Activated naive CD8-positive, alpha-beta T cell treated with anti-CD3 and anti-CD28 coated beads, Interleukin-2, amount 10 ng/mL, durations not matched to agents 7 days and 5 days (primary cell): ENCODE measurements at regions not wholly inside any gene's neighbourhood (a gene's known extent, or its start where the extent isn't known, plus 50 kb on each side); places are given as distances from the start of the nearest gene placed in this dataset.
"Not testable (repeated sequence)": the region's sequence is repeated elsewhere in the genome, so short reads cannot be mapped to it uniquely, and the experiment has no call there.

Source experiments
- ATAC-seq: fragments of 150-1000 bp; cut with Tn5 transposase; one replicate; pipeline ENCODE4 v1.10.0; 2021; ENCODE audit warnings: low read depth, moderate library complexity
- POLR2A ChIA-PET: fragments of 350-600 bp; sonication (Branson Sonifier 250); formaldehyde crosslinking; loops from one replicate; lab custom pipeline; 2021; ENCODE audit warnings: antibody characterized with exemption; lab: Charles Lee
- DNase-seq: peaks from one replicate; pipeline ENCODE4 v3.0.0; 2021
- H3K27ac Mint-ChIP-seq: one replicate; pipeline ENCODE4 v1.8.0; 2022; ENCODE audit warnings: mild to moderate bottlenecking, mixed read lengths
- H3K27me3 Mint-ChIP-seq: one replicate; pipeline ENCODE4 v1.8.0; 2022; ENCODE audit warnings: mild to moderate bottlenecking, moderate library complexity, mixed read lengths
- H3K36me3 Mint-ChIP-seq: one replicate; pipeline ENCODE4 v1.8.0; 2021; ENCODE audit warnings: mild to moderate bottlenecking, mixed read lengths
- H3K4me1 Mint-ChIP-seq: one replicate; pipeline ENCODE4 v1.8.0; 2021; ENCODE audit warnings: mixed read lengths
- H3K4me3 Mint-ChIP-seq: one replicate; pipeline ENCODE4 v1.8.0; 2022; ENCODE audit warnings: mild to moderate bottlenecking, moderate library complexity, mixed read lengths
- H3K9me3 Mint-ChIP-seq: one replicate; pipeline ENCODE4 v1.8.0; 2021; ENCODE audit warnings: mixed read lengths

DNA sequence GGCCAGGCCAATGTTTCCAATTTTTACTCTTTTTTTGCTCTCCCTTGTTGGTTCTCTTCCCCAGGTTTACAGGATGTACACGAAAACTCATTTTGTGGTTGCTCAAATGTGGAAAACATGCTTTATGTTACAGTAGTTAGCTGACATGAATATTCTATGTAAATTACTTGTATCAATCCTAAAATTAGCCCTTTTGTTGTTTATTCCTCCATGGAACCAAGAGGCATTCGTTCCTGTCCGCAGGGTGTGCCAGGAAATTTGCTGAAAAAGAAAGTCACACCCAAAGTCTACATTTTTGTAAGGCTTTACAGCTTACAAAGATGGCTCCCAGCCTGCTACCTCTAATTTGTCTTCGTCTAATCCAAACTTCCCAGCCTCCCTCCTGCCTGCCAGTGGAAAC, 652.3 kb downstream of the ETS1 start:
- no peaks in the 10 kb centered on the region for H3K4me1 Mint-ChIP-seq
- no peak overlapping the region for H3K4me3 Mint-ChIP-seq
- ATAC-seq (no peak), DNase-seq (no peak)
- H3K27me3 Mint-ChIP-seq: no peaks in the 10 kb centered on the region
- POLR2A ChIA-PET: no interaction called here
- no peak overlapping the region for H3K27ac Mint-ChIP-seq
- H3K36me3 Mint-ChIP-seq: no peaks in the 10 kb centered on the region
- H3K9me3 Mint-ChIP-seq: no peaks in the 10 kb centered on the region

DNA sequence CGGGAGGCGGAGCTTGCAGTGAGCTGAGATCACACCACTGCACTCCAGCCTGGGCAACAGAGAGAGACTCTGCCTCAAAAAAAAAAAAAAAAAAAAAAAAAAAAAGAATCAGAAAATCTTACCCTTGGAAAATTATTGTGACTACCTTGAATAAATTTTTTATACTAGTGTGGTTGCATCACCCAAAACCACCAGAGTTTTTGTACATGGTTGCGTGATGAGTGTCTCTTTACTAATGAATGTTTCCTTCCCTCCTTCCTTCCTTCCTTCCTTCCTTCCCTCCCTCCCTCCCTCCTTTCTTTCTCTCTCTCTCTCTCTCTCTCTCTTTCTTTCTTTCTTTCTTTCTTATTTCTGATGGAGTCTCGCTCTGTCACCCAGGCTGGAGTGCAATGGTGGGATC, 653.4 kb downstream of the ETS1 start:
- H3K4me3 Mint-ChIP-seq, POLR2A ChIA-PET, ATAC-seq, H3K4me1 Mint-ChIP-seq, H3K9me3 Mint-ChIP-seq, H3K27ac Mint-ChIP-seq, DNase-seq, H3K36me3 Mint-ChIP-seq, H3K27me3 Mint-ChIP-seq: not testable (repeated sequence)

DNA sequence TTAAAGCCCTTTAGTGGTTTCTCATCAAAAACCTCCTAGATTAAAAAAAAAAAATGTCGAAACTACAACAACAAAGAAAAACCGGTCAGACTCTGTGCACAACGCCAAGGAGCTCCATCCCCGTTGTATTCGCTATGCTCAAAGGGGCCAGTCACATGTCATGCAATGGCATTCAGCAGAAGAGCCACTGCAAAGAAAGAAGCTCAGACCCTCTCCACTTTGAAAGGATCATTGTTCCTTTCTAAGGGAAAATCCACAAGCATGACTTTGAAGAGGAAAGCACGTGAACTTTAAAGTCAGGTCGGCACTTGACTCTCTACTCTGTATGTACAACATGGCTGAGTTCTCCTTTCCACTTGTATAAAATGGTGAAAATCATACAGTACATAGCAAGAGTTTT, 655.6 kb downstream of the ETS1 start:
- POLR2A ChIA-PET: no interaction called here
- DNase-seq (no peak), ATAC-seq (no peak)
- Mint-ChIP-seq H3K4me1 (no peaks in the 10 kb centered on the region), H3K4me3 (no peak overlapping the region), H3K27ac (no peak overlapping the region), H3K9me3 (no peaks in the 10 kb centered on the region), H3K36me3 (no peaks in the 10 kb centered on the region), H3K27me3 (no peaks in the 10 kb centered on the region)

DNA sequence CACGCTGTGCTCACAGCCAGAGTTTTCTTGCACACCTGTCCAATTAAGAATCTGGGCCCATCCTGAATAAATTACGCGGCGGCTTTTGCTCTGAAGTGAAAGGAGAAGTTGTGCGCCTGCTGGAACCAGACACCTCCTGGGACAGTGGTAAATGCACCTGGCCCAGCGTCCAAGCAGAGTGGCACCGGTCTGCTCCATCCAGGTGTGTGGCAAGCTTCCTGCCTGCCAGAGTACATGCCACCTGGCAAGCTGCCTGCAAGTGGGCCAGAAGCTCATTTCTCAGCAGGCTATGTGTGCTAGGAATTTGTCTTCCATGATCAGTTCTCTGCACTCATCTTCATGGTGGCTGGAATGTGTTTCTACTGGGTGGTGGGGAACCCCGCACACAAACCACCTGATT, 660.6 kb downstream of the ETS1 start:
- H3K9me3 Mint-ChIP-seq: no peaks in the 10 kb centered on the region
- POLR2A ChIA-PET: no interaction called here
- H3K4me3 Mint-ChIP-seq: no peak overlapping the region
- no peaks in the 10 kb centered on the region for H3K27me3 Mint-ChIP-seq
- H3K36me3 Mint-ChIP-seq: no peaks in the 10 kb centered on the region
- H3K4me1 Mint-ChIP-seq: no peaks in the 10 kb centered on the region
- H3K27ac Mint-ChIP-seq: no peak overlapping the region
- no peak for ATAC-seq
- no peak for DNase-seq

DNA sequence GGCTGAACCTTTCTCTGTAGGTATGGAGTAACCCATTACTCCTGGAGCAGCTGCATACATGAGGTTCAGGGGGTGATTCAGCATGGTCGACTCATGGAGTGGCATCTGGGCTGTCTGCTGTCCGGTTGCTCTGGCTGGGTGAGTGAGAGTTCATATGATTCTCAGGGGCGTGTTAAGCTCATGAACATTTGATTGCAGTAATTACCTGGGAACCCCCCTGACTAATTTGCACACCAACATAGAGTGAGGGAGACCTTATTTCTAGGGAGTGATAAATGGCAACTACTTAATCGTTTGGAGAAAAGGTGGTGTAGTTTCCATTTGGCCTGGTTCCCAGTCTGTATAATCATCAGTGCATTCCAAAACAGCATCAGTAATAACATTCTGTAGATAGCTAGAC, 661.9 kb downstream of the ETS1 start:
- Mint-ChIP-seq H3K4me3 (no peak overlapping the region), H3K4me1 (no peaks in the 10 kb centered on the region), H3K9me3 (peaks cover 1% of the 10 kb centered on the region), H3K27me3 (no peaks in the 10 kb centered on the region), H3K36me3 (no peaks in the 10 kb centered on the region), H3K27ac (no peak overlapping the region)
- POLR2A ChIA-PET: no interaction called here
- ATAC-seq (no peak), DNase-seq (no peak)

DNA sequence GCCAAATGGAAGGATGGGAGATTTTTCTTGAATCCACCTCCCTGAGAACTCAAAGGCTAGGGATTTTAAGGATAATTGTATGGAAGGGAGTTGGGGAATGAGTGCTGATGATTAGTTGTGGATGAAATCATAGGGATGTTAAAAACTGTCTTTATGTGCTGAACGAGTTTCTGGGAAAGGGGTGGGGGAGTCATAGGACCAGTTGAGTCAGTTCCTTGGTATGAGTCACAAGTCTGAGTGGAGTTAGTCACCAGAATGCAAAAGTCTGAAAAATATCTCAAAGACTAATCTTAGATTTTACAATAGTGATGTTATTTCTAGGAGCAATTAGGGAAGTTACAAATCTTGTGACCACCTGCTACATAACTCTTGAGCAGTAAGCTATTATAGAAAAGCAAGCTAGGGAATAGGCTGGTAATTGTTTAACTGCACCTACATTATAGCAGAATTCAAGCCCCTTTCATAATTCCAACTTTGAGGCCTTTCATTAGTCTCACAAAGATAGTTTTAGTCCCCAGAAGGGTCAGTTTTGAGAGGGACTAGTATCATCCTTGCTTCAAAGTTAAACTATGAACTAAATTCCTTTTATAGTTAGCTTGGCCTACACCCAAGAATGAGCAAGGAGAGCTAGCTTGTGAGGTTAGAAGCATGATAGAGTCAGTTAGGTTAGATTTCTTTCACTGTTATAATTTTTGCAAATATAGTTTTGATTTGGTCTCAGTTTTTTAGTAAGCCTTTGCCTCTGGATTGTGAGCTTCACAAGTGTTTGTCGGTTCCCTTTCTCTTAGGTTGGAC, 668.0 kb downstream of the ETS1 start:
- DNase-seq (no peak), ATAC-seq (no peak)
- Mint-ChIP-seq H3K4me1 (no peaks in the 10 kb centered on the region), H3K27ac (no peak overlapping the region), H3K36me3 (no peaks in the 10 kb centered on the region), H3K27me3 (peaks cover 2% of the 10 kb centered on the region), H3K9me3 (peaks cover 5% of the 10 kb centered on the region), H3K4me3 (no peak overlapping the region)
- POLR2A ChIA-PET: interaction anchor here (0.6 kb wide), 1 partner anchor 1342 kb away, joined by 3 read pairs; no protein-coding TSS in a partner anchor

DNA sequence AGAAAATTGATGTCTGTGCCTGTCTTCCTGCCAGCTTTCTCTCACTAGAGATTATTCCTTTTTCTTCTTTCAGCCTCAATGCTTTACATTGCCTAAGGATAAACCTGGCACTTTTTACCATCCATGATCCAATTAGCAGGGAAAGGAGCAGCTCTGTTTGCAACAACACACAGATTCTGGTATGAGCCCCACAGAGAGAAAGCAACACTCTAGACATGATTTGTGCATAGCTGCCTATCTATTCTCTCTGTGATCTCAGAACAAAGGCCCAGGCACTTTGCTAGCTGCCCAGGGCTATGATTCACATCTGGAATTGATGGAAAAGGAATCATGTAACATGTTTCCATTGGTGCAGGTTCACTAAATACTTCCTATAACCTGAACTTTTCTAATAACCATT, 685.0 kb downstream of the ETS1 start:
- POLR2A ChIA-PET: no interaction called here
- H3K36me3 Mint-ChIP-seq: no peaks in the 10 kb centered on the region
- ATAC-seq: no peak
- H3K27ac Mint-ChIP-seq: no peak overlapping the region
- H3K4me1 Mint-ChIP-seq: no peaks in the 10 kb centered on the region
- no peak for DNase-seq
- peaks cover 2% of the 10 kb centered on the region for H3K9me3 Mint-ChIP-seq
- peaks cover 5% of the 10 kb centered on the region for H3K27me3 Mint-ChIP-seq
- no peak overlapping the region for H3K4me3 Mint-ChIP-seq

DNA sequence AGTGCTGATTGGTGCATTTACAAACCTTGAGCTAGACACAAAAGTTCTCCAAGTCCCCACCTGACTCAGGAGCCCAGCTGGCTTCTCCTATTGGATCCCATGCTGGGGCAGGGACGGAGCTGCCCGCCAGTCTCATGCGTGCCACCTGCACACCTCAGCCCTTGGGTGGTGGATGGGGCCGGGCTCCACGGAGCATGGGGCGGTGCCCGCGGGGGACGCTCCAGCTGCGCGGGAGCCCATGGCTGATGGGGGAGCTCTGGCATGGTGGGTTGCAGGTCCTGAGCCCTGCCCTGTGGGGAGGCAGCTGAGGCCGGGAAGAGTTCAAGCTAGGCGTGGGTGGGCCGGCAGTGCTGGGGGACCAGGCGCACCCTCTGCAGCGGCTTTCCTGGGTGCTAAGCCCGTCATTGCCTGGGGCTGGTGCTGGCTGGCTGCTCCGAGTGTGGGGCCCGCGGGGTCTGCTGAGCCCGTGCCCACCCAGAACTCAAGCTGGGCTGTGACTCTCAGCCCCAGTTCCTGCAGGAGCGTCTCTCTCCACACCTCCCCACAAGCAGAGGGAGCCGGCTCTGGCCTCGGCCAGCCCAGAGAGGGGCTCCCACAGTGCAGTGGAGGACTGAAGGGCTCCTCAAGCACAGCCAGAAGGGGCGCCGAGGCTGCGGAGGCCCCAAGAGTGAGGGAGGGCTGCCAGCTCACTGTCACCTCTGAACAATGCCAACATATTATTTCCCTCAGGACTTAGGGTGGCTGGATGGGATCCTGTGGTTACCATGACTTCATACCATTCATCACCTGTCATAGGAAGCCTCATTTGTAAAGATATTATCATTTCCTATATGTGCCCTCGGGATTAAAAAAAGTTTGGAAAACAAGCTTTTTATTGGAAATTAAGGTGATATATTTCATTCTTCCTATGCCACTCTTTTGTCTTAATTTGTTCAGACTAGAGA, 688.7 kb downstream of the ETS1 start:
- Mint-ChIP-seq H3K9me3 (peaks cover 2% of the 10 kb centered on the region), H3K27me3 (peaks cover 3% of the 10 kb centered on the region), H3K4me1 (no peaks in the 10 kb centered on the region), H3K36me3 (no peaks in the 10 kb centered on the region), H3K27ac (no peak overlapping the region), H3K4me3 (no peak overlapping the region)
- ATAC-seq (no peak), DNase-seq (no peak)
- POLR2A ChIA-PET: no interaction called here

DNA sequence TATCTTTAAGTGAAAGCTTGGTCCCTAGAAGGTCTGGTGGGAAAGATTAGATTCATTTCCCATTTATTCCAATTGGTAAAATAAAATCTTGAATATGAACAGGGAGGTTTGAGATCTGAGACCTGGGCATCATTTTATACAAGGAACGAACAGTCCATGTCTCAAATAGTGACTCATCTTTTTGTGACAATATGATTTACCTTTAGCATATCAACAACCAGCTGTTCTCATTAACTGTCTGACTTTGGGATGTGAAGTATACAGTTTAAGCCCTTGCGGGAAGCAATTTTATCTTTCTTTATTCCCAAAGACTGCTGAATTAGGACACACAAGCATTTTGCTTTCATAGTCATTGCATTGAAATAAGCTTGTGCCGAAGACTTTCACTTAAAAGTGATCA, 691.6 kb downstream of the ETS1 start:
- Mint-ChIP-seq H3K27me3 (no peaks in the 10 kb centered on the region), H3K9me3 (peaks cover 2% of the 10 kb centered on the region), H3K4me3 (no peak overlapping the region), H3K4me1 (no peaks in the 10 kb centered on the region), H3K27ac (no peak overlapping the region), H3K36me3 (no peaks in the 10 kb centered on the region)
- no peak for DNase-seq
- ATAC-seq: no peak
- POLR2A ChIA-PET: no interaction called here

DNA sequence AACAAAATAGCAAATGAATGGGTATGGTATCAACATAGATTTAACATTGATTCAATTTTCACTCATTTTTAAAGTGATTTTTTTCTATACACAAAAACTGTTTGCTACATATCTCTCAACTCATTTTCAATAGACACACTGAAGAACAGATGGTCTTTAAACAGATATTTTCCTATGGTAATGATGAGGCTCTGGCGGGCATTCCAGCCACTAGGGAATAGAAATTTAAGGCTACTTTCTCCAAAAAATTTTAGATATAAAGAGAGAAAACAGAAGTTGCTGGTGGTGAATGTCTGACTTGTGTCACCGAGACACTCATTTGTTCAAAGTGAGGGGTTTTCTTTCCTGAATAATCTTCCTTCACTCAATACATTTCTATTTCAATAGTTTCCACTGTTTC, 693.0 kb downstream of the ETS1 start:
- Mint-ChIP-seq H3K4me3 (no peak overlapping the region), H3K27me3 (peaks cover 3% of the 10 kb centered on the region), H3K4me1 (no peaks in the 10 kb centered on the region), H3K9me3 (peaks cover 2% of the 10 kb centered on the region), H3K36me3 (no peaks in the 10 kb centered on the region), H3K27ac (no peak overlapping the region)
- ATAC-seq (no peak), DNase-seq (no peak)
- POLR2A ChIA-PET: no interaction called here

DNA sequence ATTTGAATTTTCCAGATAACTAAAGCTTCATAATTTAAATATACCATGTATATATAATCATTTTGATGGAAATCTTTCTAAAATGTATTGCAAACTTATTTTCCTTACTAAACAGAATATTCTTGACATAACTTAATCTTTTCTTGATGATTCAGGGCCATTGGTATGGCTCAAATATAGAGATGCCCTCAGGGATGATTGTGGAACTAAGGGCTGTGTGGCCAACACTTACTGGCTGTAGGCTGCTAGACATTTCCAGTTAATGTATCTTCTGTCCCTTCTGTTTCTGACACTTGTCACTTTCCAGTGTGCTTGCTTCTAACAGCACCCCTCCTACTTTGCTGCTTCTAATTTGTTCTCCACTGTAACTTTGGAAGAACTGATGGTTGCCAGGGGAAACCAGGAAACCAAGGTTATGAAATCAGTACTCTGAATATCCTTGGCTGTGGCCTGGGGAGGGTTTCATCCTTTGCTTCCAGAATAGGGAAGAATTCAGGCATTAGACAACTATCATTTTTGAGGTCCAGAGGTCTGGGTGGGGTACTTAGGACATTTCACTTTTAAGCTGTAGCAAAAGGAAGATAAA, 697.2 kb downstream of the ETS1 start:
- Mint-ChIP-seq H3K27me3 (peaks cover 5% of the 10 kb centered on the region), H3K27ac (no peak overlapping the region), H3K9me3 (peaks cover 6% of the 10 kb centered on the region), H3K36me3 (no peaks in the 10 kb centered on the region), H3K4me1 (no peaks in the 10 kb centered on the region), H3K4me3 (no peak overlapping the region)
- ATAC-seq: no peak
- POLR2A ChIA-PET: no interaction called here
- DNase-seq: no peak

DNA sequence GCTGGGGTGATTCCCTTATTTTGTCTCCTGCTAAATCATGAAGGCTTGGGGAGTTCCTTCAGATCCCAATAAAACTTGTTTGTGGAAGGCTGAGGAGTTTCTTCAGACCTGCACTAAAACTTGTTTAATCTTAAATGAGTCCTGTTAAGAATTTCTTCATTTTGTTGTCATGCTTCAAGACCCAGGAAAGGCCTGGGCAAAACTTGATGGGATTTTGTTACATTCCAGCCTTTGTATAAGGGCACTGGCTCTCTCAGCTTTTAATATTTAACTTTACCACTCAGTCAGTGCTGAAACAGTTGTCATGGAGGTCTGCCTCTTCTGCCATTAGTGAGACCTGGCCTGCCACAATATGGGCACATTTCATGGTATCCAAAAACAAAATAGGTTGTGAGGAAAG, 699.0 kb downstream of the ETS1 start:
- ATAC-seq: no peak
- DNase-seq: no peak
- H3K36me3 Mint-ChIP-seq: no peaks in the 10 kb centered on the region
- H3K9me3 Mint-ChIP-seq: peaks cover 7% of the 10 kb centered on the region
- POLR2A ChIA-PET: no interaction called here
- H3K4me3 Mint-ChIP-seq: no peak overlapping the region
- no peaks in the 10 kb centered on the region for H3K4me1 Mint-ChIP-seq
- H3K27ac Mint-ChIP-seq: no peak overlapping the region
- peaks cover 5% of the 10 kb centered on the region for H3K27me3 Mint-ChIP-seq

DNA sequence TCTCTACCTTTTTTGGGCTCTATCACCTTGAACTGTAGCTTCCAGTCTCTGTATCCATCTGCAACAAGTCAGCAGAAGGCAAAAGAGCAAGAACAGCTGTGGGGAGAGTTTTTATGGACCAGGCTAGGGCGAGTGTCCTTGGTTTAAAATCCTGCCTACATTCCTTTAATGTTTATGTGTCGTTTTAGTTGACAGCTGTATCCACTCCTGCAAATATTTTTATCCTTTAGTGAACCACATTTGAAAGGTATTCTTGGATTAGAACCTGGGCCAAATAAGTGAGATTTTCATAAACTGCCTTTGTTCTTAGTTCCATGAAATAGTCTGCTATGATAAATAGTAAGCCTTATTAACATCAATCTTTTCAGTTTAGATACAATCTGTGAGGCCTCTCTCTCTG, 712.2 kb downstream of the ETS1 start:
- Mint-ChIP-seq H3K4me3 (no peak overlapping the region), H3K9me3 (no peaks in the 10 kb centered on the region), H3K36me3 (no peaks in the 10 kb centered on the region), H3K4me1 (no peaks in the 10 kb centered on the region), H3K27ac (no peak overlapping the region), H3K27me3 (peaks cover 2% of the 10 kb centered on the region)
- ATAC-seq (no peak), DNase-seq (no peak)
- POLR2A ChIA-PET: no interaction called here
